NCI-H1417 treated with DMSO at 0.1 percent for 48 hours (cell line): ENCODE measurements at regions not wholly inside any gene's neighbourhood (a gene's known extent, or its start where the extent isn't known, plus 50 kb on each side); places are given as distances from the start of the nearest gene placed in this dataset.
A peak's percentile ranks its signal among the peaks of the same experiment; 100 is the strongest.

Experiments used
- DNase-seq: peaks from one replicate; lab custom pipeline; 2025; lab: John Stamatoyannopoulos, UW

DNA sequence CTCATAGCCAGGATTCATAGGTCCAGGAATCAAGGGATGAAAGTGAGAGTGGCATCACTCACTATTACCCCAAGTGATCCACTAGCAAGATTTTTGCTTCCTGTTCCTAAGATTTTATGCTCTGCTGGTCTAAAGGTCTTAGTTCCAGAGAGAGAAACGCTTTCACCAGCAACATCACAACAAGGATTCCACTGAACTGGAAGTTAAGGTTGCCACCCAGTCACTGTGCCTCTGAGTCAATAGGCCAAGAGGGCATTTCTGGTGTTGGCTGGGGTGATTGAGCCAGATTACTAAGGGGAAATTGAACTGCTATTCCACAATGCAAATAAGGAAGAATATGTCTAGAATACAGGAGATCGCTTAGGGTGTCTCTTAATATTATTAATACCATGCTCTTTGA is 142.5 kb upstream of the ARID2 start:
- no peak for DNase-seq

DNA sequence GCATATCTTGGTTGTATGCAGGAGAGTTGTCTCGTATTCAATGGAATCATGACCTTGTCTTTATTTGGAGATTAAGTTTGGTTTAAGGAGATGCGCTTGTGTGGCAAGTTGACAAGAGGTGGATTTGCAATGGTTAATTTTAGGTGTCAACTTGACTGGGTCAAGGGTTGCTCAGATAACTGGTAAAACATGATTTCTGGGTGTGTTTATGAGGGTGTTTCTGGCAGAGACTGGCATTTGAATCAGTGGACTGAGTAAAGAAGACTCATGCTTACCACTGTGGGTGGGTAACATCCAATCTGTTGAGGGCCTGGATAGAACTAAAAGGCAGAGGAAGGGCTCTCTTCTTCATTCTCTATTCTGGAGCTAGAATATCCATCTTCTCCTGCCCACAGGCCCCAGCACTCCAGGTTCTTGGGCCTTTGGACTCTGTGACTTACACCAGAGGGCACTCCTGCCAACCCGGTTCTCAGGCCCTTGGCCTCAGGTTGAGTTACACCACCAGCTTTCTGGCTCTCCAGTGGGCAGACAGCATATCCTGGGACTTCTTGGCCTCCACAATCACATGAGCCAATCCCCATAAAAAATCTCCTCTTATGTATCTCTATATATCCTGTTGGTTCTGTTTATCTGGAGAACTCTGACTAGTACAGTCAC is 141.5 kb upstream of the ARID2 start:
- DNase-seq: no peak

DNA sequence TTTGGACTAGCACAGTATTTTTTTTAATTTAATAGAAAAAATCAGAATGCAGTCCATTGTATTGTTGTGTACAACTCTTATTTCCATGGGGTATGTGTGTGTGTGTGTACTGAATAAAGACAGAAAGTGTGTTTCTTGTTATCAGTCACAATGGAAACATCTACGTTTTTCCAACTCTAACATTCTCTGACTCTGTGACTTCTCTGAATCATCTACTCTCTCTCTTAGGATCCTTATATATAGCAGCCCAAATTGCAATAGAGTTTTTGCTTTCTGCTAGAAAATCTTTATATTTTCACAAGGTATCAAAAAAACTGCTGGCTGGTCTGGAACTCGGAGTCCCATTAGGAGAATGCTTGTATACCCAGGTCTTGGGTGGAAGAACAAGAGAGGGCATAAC is 138.9 kb upstream of the ARID2 start:
- no peak for DNase-seq

DNA sequence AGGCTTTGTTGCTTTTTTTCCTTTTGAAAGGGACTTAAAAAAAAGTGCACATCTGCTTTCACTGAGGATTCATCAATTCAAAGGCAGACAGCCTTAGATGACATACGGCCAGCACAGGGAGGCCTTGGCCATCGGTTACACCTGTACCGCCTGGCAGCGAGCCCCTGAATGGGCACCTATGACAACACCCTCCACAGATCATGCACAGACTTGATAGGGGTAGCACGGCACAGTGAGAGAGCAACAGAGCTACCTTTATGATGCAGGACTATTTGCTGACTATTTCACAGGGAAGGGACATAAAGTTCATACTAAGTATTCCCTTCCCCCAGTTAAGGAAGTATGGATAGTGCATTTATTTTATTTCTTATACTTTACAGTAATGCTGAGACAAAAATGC is 137.9 kb upstream of the ARID2 start:
- DNase-seq: no peak

DNA sequence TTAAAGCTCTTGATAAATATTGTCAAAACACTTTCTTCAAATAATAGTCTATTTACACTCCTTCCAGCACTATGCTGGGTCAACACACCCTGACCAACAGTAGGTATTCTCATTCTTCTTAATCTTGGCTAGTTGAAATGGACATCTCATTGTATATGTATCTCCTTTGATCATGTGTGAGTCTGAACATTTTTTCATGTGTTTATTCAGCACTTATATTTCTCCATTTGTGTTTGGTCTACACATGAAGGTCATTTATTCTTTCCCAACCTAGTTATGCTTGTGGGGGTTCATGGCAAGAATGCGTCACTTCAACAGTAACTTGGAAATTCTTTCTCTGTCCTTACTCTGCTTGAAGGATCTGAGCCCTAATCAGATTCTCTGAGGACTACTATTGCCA is 133.1 kb upstream of the ARID2 start:
- no peak for DNase-seq

DNA sequence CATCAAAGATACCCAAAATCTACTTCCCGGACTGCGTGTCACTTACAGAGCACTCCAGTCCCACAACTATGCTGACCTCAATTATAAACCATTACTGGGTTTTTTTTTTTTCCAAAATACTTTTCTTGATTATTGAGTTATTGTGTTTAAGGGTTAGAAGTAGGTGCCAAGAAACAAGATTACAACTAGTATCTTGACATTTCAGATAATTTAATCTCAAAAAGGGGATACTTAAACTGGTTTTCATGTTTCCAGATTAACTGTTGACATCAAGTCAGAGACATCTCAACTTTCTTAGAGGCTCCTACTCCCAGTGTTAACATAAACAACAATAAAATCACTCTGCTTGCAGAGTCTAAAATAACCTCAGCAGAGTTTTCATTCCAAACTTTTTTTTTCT is 131.2 kb upstream of the ARID2 start:
- DNase-seq: no peak

DNA sequence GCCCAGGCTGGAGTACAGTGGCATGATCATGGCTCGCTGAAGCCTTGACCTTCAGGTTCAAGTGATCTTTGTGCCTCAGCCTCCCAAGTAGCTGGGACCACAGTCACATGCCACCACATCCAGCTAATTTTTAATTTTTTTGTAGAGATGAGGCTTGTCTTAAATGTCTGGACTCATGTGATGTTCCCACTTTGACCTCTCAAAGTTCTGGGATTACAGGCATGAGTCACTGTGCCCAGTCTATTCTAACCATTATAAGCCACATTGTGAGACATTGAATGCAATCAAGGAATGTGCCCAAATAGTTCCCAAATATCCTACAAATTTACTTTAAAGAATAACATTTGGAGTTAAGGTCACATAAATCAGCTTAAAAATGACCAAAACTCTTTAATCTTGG is 130.7 kb upstream of the ARID2 start:
- DNase-seq: no peak

DNA sequence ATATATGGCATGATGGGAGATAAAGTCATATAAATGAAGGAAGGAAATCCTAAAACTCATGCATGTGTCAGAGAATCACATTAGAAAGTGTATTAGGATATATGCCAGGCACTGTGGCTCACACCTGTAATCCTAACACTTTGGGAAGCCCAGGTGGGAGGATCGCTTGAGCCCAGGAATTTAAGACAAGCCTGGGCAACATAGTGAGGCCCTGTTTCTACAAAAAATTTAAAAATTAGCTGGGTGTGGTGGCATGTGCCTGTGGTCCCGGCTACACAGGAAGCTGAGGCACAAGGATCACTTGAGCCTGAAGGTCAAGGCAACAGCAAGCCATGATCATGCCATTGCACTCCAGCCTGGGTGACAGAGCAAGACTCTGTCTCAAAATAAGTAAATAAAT is 130.3 kb upstream of the ARID2 start:
- no peak for DNase-seq

DNA sequence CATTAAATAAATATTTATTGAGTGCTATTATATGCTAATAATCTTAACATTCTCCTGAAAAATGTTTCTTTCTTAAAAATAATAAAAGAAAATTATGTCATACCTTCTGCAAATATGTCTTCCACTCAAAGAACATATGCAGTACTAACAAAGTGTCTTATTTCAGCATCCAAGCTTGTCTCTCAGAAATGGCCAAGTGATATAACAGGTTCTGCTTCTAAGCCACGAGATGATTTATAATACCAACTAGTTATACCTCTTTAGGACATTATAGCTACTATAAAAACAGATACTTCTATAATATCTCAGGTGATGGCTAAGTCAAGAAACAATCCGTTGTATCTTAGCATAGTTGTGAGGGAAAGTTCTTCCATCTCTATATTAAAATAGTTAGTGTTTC is 128.1 kb upstream of the ARID2 start:
- no peak for DNase-seq

DNA sequence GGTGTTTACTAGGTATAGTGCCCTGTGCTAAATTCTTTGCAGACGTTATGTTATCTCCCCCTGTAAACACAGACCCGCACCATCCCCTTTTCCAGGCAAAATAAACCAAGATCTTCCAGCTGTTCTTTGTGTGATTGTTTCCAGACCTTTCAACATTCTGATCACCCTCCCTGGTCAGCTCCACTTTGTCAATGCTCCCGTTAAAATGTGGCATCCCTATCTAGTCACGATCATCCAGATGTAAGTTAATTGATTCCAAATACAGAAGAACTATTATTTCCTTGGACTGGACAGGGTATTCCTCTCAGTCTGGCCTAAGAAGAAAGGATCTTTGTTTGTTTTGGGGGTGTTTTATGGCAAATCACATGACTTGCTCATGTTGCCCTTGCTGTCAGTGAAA is 127.6 kb upstream of the ARID2 start:
- DNase-seq: no peak

DNA sequence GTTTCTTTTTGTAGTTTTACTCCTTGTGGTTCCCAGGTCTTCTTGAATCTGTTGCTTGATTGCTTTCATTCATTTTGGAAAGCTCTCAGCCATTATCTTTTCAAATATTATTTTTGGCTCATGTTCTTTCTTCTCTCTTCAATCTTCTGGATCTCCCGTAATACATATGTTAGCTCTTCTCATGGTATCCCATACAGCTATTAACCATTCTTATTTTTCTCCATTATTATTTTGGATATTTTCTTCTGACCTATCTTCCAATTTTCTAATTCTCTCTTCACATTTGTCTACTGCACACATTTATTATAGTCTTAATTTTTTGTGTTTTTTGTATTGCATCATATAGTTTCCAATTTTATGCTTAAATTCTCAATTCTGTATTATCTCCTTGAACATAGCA is 123.9 kb upstream of the ARID2 start:
- DNase-seq: no peak

DNA sequence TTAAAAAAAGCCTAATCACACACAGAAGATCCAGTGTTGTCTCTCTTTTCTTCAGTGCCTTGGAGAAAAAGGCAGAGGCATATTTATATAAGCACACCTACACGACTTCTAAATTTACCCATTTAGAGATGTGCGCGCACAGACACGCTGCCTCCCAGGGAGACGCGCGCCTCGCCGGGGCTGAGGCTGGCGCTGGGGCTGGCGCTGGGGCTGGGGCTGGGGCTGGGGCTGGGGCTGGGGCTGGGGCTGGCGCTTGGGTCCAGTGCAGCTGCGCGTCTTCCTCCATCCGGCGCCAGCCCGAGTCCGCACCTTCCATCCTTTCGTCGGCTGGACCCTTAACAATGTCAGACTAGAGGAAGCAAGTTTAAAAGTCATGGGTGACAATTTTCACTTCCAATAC is 118.4 kb upstream of the ARID2 start:
- DNase-seq: no peak

DNA sequence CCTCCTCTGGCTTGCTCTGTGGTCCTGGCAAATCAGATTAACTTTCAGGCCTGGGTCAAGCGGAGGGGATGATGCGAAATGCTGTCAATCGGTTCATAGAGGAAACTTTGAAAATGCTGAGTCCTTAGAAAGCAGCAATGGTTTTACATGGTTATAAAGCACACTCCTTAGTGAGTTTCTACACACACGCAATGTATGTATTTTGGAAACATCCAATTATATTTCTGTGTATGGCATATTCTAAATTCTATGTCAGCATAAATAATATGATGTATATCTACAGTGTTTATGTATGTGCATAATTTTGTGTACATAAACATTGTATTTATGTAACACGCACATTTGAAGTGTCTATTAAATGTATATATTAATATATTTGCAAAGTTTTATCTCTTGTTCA is 118.0 kb upstream of the ARID2 start:
- DNase-seq: no peak

DNA sequence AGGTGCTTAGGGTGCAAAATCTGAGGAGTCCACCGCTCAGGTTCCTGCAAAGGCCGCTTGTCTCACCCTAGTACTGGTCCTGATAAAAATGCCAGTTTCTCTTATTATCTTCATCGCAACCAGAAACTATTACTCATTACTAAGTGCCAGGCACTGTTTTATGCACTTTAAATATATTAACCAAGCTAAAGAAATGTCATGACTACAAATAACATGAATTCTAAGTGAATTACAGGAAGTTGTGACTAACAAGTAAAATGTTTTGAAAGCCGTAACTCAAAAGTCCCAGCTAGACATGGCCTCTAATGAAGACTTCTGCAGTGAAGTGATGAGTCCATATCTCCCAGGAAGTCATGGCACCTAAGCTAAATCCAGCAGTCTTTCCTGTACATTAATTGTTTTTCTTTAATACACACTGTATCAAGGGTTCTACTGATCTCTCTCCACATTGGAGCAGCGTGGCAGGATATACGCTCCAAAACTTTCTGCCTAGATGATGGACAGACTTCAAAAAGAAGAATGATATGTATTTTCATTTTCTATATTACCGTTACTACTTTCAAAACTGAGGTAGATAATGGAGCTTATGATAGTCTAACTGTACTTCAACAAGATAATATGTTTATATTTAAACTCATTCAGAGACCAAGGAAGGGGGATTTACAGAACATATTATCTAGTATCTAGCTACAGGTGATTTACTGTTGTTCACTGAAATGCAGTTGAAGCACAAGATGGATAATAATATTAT is 117.3 kb upstream of the ARID2 start:
- no peak for DNase-seq

DNA sequence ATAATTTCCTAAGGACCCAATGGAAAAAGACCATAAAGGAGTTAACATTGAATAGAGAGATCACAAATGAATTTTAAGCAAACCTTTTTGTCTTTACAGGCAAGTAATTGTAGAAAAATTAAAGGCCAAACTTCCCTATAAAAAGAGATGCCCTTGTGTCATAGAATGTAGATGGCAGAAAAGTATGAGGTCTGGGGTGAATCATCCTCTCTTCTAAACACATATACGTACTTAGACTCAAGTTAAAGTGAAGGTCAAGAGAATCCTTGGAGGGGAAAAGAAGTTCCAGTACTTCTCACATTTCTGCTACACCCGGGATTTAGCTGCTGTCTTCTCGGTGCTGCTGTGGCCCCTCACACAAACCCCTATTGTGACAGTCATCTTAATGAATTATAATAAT is 116.2 kb upstream of the ARID2 start:
- no peak for DNase-seq

DNA sequence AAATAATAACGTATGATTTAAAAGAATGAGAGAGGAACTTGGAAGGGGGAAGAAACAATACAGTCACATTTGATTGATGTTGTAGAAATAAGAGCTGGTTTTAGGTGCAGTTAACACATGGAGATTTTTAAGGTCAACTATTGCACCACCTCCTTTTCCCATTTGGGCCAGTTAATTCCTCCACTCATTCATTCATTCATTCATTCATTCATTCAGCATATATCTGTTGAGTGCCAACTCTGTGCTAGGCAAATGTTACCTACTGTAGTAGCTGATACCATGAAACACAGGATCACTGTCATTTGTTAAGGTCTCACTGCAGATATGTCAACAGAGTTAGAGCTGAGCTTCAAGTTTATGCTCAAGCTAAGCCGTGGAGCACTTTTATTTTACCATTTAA is 115.7 kb upstream of the ARID2 start:
- no peak for DNase-seq

DNA sequence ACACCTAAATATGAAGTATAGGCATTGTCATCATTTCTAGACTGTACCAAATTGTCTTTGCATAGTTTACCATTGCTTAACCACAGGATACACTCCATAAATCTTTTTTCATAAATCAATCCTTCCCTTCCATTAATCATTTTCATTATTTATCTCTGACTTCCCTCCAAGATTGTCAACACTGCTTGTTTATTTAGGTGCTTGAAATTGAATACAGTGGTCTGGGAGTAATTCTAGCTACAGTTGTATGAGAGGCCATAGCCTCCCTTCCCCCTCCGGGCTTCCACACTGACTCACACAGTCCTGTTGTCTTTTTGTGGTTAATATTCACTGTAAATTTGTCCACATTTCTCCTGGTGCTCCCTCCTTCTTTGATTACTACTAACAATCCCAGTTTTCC is 114.2 kb upstream of the ARID2 start:
- peak; percentile 96 for DNase-seq

DNA sequence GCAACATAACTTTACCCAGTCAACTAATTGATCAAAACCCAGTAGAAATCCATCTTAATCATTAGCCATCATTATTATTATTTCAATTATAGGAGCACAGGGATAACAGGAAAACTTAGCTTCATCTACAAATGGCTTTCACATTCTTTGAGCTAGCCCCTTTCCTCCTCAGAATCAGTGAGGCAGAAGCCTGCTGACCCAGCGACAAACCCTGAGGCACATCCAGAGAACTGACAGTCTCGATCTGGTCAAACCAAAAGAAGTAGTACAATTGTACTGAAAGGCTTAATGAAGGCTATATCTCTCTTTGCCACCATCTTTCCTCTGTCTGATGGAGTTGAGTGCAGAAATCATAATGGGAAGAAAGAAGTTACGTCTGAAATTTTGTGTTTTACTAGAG is 109.8 kb upstream of the ARID2 start:
- DNase-seq: no peak

DNA sequence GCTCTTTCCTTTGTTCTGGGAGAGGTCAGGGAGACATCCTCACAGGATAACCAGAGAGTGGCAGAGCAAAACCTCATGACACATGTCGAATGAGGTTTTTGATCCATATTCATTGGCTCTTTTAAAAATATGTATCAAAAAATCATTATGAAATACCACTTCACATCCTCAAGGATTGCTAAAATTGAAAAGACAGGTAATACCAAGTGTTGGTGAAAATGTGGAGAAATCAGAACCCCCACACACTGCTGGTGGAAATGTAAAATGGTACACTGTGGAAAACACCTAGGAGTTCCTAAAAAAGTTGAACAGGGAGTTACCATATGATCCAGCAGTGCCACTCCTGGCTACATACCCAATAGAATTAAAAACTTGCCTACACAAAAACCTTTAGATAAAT is 107.8 kb upstream of the ARID2 start:
- DNase-seq: no peak

DNA sequence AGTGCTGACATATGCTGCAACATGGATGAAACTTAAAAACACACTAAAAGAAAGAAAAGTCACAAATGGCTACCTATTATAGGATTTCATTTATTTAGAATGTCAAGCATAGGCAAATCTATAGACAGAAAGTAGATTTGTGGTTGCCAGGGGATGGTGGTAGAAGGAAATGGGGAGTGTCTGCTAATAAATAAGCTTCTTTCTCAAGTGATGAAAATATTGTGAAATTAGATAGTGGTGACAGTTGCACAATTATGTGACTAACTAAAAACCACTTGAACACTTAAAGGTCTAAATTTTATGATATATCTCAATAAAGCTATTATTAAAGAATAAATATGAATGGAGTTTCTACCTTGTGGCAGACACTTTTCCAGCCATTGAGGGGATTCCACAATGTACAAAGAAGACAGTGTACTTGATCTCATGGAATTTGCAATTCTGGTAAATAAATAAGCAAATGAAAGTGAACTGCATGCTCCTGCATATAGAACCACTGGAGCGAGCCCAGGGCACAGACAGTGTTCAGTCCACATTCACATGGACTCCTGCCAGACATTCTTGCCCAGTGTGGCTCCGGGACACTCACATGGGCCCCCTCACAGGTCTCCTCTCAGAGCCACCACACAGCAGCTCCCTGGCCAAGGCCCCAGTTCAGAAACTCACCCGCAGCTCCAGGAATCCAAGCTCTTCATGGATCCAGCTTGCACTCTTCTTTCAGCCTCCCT is 107.1 kb upstream of the ARID2 start:
- DNase-seq: no peak

DNA sequence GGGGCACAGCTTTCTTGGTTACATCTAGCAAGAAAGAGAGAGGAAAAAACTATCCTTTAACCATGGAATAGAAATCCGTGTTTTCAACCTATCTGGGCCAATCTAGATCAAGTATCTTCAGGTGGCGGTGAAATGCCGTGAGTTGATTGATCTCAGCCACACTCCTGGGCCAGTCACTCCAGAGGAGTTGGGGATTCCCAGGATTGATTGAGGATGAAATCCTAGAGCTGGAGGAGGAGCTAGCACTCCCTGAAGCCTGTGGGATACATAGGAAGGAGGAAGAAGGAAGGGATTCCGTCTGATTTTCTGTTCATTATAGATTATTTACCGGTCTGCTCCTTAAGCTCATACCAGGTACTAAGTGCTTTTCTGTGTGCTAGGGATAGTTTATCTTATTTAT is 106.3 kb upstream of the ARID2 start:
- no peak for DNase-seq

DNA sequence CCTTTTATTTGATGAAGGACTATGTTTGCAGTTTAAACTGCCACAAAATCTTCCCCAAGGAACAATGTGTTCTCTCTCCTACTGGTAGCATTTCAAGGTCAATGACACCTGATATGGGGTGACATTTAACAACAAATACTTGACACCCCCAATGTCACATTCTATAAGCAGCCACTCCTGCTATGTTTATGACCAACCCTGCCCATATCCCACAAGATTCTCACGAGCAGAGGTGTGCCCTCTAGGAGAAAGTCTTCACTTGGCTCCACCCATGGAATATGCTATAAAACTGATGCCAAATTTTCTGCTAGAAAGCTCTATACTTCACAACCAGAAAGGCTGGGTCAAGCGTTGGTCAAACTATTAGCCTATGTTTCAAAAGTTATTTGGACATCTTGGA is 105.6 kb upstream of the ARID2 start:
- DNase-seq: no peak

DNA sequence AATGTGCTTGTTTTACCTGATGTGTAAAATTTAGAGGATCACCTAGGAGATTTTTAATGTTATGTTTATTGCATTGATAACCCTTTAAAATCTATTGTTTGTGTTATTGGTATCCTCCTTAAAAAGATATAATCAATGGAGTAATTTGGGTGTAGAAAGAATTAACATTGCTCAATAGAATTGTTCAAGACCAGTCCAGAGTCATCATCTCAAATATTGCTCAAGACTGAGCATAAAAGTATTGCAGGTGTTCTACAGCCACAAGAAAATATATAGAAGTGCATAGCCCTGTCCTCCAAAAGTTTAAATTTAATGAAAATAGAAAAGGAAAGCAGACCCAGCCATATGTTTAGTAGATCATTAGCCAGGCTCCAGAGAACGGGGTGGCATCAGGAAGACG is 102.5 kb upstream of the ARID2 start:
- no peak for DNase-seq
